Stomach (tissue), 8 donors: ENCODE measurements at regions not wholly inside any gene's neighbourhood (a gene's known extent, or its start where the extent isn't known, plus 50 kb on each side); places are given as distances from the start of the nearest gene placed in this dataset.

Source experiments
- DNase-seq, 2 donors: peaks; one replicate each; pipeline versions ENCODE4 v3.0.0 to v3.0.0-alpha.2; 2013 to 2019
- H3K27ac ChIP-seq, 5 donors: fragments of 200-600 bp in 4 of 5; sonication (generic) in 4 of 5; one replicate each; pipeline ENCODE4 v1.5.1; 2013 to 2019; ENCODE audit warnings: mild to moderate bottlenecking in 1 of 5, moderate library complexity in 1 of 5
- H3K27me3 ChIP-seq, 3 donors: fragments of 200-600 bp; sonication (generic); one replicate each; pipeline ENCODE4 v1.5.1; 2017 to 2019; ENCODE audit warnings: mixed run types in 1 of 3
- H3K36me3 ChIP-seq, 4 donors: fragments of 200-600 bp; sonication (generic); 1 replicate in 3 of 4; 2 replicates in 1 of 4; pipeline ENCODE4 v1.5.1; 2016 to 2019
- H3K4me1 ChIP-seq, 4 donors: fragments of 200-600 bp; sonication (generic); one replicate each; pipeline ENCODE4 v1.5.1; 2016 to 2019
- H3K4me3 ChIP-seq, 4 donors: fragments of 200-600 bp; sonication (generic) in 3 of 4; one replicate each; pipeline ENCODE4 v1.5.1; 2016 to 2019; ENCODE audit warnings: mild to moderate bottlenecking in 1 of 4
- H3K9me3 ChIP-seq, 4 donors: fragments of 200-600 bp; sonication (generic); one replicate each; pipeline ENCODE4 v1.5.1; 2016 to 2019
- CTCF ChIP-seq, 7 experiments: fragments of 450-650 bp in 4 of 7; fragments of 200-600 bp in 3 of 7; sonication (generic) in 3 of 7; IDR thresholded peaks; one replicate each; pipeline ENCODE4 v1.5.1; 2016 to 2019; ENCODE audit warnings: antibody characterized with exemption in 7 of 7, control low read depth in 2 of 7, mild to moderate bottlenecking in 1 of 7
- EP300 ChIP-seq: sonication (generic); formaldehyde crosslinking; IDR thresholded peaks from one replicate; pipeline ENCODE4 v1.6.1; 2017; ENCODE audit warnings: antibody characterized with exemption
- POLR2A ChIP-seq, 4 donors: fragments of 450-650 bp; IDR thresholded peaks; one replicate each; pipeline ENCODE4 v1.6.1; 2016; ENCODE audit warnings: antibody characterized with exemption in 4 of 4, control low read depth in 2 of 4, mild to moderate bottlenecking in 1 of 4, moderate library complexity in 1 of 4
- POLR2AphosphoS5 ChIP-seq, 3 donors: sonication (generic); formaldehyde crosslinking; IDR thresholded peaks; one replicate each; pipeline ENCODE4 v1.6.1; 2016; ENCODE audit warnings: antibody characterized with exemption in 3 of 3
- WGBS, 5 donors: extraction: QIAGEN DNeasy Blood & Tissue Kit in 3 of 5; methylation state at CpG; one replicate each; pipeline versions ENCODE4 v1.1.5 to v1.1.7; 2013 to 2018; 5-methylcytosine and 5-hydroxymethylcytosine counted together
- intact Hi-C: fragments of 100-400 bp; cut with DNase I; formaldehyde crosslinking; loops from one replicate; pipeline ENCODE4 v1.15.1; 2023; ENCODE audit warnings: low total_unique reads
- donor health status: healthy with polysubstance abuse.
- donor health status: Bipolar disorder and iron deficiency.
- donor health status: healthy.

DNA sequence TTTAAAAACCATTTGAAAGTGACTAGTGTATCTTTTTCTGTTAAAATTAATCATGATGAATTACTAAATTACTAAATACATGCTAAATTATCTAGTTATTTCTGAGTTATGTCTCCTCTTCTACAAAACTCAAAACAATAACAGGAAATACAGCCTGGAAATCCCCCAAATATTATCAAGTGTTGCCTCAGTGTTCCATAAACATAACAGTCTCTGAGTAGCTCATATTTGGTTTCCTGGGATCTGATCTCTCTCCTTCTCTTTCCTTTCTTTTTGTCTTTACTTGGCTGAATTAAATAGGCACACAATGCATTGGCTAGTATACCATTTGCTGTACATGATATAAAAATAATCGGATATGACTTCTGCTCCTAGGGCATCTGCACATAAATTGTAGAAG, 277.6 kb upstream of the IGFBP3 start:
- WGBS, 5 donors, result 68 to 94% (median 77%) methylated on average over 1 of the region's 1 CpG
- Histone ChIP-seq H3K27me3 (no peaks in the 10 kb centered on the region), H3K9me3 (no peaks in the 10 kb centered on the region), H3K27ac (no peak overlapping the region), H3K4me1 (no peaks in the 10 kb centered on the region), H3K4me3 (no peak overlapping the region), H3K36me3 (no peaks in the 10 kb centered on the region)
- no peak for TF ChIP-seq POLR2A (IDR thresholded peaks at IDR 0.05)
- intact Hi-C loops, result no loop called here
- no peak for DNase-seq

DNA sequence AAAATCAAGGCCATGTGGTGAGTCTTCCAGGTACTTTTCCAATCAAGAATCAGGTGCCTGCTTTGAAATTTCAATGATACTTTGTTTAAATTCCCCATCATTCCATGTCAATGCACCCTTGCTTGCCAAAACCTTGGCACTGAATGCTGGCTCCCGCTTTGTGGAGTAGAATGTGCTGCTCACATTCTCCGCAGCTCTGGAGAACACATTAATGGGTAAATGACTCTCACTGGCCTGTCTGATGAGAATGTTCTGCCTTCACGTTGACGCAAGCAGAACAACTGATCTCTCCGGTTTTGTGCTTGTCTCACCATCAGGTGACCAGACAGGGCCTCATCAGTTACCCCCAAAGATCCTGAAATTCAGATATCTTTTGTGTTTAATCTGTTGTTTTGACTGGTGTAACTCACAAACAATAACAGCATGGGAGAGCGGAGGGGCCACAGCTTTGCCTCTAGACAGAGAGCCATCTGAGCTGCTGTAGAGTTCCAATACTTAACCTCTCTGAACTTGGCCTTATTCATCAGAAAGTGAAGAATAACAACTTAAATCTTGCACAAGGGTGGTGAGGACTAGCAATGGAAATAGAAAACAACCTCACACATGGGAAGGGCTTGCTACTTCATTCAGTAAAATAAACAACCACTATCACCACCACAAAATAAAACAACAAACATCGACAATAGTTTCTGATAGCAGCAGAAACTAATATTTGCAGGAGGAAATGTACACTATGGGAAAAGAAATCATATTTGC, 276.9 kb upstream of the IGFBP3 start:
- Histone ChIP-seq H3K27ac (no peak overlapping the region), H3K4me3 (no peak overlapping the region), H3K9me3 (no peaks in the 10 kb centered on the region), H3K27me3 (no peaks in the 10 kb centered on the region), H3K36me3 (no peaks in the 10 kb centered on the region), H3K4me1 (no peaks in the 10 kb centered on the region)
- 78 to 81% (median 80%) methylated on average over 7 of the region's 7 CpGs for WGBS, 5 donors
- intact Hi-C loops, result no loop called here
- DNase-seq, result no peak
- TF ChIP-seq CTCF (IDR thresholded peaks at IDR 0.05), result no peak
- TF ChIP-seq POLR2AphosphoS5 (IDR thresholded peaks at IDR 0.05), result no peak
- TF ChIP-seq POLR2A (IDR thresholded peaks at IDR 0.05), result no peak
- no peak for TF ChIP-seq EP300

GRCh38 chr7:46195934-46196333, 274.9 kb upstream of the IGFBP3 start:
- H3K4me3 ChIP-seq, result no peak overlapping the region

DNA sequence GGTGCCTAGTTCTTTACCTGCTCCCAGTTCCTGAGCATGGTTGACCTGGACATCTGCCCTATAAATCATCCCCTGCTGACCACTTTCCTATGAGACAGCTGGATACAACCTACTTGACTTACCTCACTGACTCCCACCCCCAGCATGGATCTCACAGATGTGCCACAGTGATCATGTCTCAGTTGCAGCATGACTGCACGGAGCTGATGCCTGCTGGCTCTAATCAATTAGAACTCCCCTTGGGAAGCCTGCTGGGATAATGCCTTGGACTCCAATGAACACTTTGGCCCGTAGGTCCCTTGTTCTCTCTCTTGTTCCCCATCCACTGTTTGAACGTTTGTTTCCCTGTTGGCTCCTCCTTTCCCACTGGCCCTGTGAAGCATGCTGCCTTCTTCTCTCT, 271.2 kb upstream of the IGFBP3 start:
- Histone ChIP-seq H3K27ac (no peak overlapping the region), H3K27me3 (no peaks in the 10 kb centered on the region), H3K4me1 (no peaks in the 10 kb centered on the region), H3K4me3 (no peak overlapping the region), H3K36me3 (no peaks in the 10 kb centered on the region), H3K9me3 (no peaks in the 10 kb centered on the region)
- TF ChIP-seq EP300 (no peak), POLR2AphosphoS5 (IDR thresholded peaks at IDR 0.05) (no peak), CTCF (IDR thresholded peaks at IDR 0.05) (no peak), POLR2A (IDR thresholded peaks at IDR 0.05) (no peak)
- no peak for DNase-seq
- intact Hi-C loops, result no loop called here
- WGBS, 5 donors, result 67 to 75% (median 72%) methylated on average over 3 of the region's 3 CpGs

More at GRCh38 chr7:46195934-46196333, 274.9 kb upstream of the IGFBP3 start:
- Histone ChIP-seq H3K27ac (no peak overlapping the region), H3K4me1 (no peaks in the 10 kb centered on the region), H3K9me3 (no peaks in the 10 kb centered on the region), H3K27me3 (no peaks in the 10 kb centered on the region), H3K36me3 (no peaks in the 10 kb centered on the region)
- no peak for DNase-seq
- WGBS, 5 donors, result 75 to 92% (median 88%) methylated on average over 3 of the region's 3 CpGs
- TF ChIP-seq POLR2A (IDR thresholded peaks at IDR 0.05) (no peak), EP300 (no peak), CTCF (IDR thresholded peaks at IDR 0.05) (no peak), POLR2AphosphoS5 (IDR thresholded peaks at IDR 0.05) (no peak)
- intact Hi-C loops, result no loop called here

GRCh38 chr7:46191776-46192175, 270.7 kb upstream of the IGFBP3 start:
- DNase-seq, result no peak
- no peaks in the 10 kb centered on the region for H3K9me3 ChIP-seq
- H3K36me3 ChIP-seq, result no peaks in the 10 kb centered on the region
- TF ChIP-seq POLR2A (IDR thresholded peaks at IDR 0.05), result no peak
- TF ChIP-seq POLR2AphosphoS5 (IDR thresholded peaks at IDR 0.05), result no peak
- TF ChIP-seq CTCF (IDR thresholded peaks at IDR 0.05), result no peak
- no peak for TF ChIP-seq EP300
- no peak overlapping the region for H3K27ac ChIP-seq
- no peak overlapping the region for H3K4me3 ChIP-seq
- no peaks in the 10 kb centered on the region for H3K4me1 ChIP-seq
- no peaks in the 10 kb centered on the region for H3K27me3 ChIP-seq
- whole genome bisulfite sequencing, 5 donors, result 74 to 86% (median 80%) methylated on average over 4 of the region's 4 CpGs
- intact Hi-C loops, result no loop called here
